ENCODE measurements at regions not wholly inside any gene's neighbourhood (a gene's known extent, or its start where the extent isn't known, plus 50 kb on each side); places are given as distances from the start of the nearest gene placed in this dataset.

GRCh38 chr5:53827211-53827651 lies 266.8 kb downstream of the NDUFS4 start:
- no peaks in the 10 kb centered on the region for H3K4me1 Mint-ChIP-seq
- H3K27ac ChIP-seq (ENCODE audit: low read depth, low read length): no peak overlapping the region
- H3K4me1 ChIP-seq (ENCODE audit: control insufficient read depth, insufficient read depth, low read length): no peaks in the 10 kb centered on the region
- WGBS, 2 experiments (ENCODE audit: insufficient coverage in 1 of 2, insufficient read length in 1 of 2): 87 to 92% methylated on average over 3 to 4 of the region's 4 CpGs
- no peaks in the 10 kb centered on the region for H3K27me3 ChIP-seq (ENCODE audit: control insufficient read depth, insufficient read depth, low read length, poor library complexity, severe bottlenecking)
- no peaks in the 10 kb centered on the region for H3K27me3 Mint-ChIP-seq (ENCODE audit: insufficient read depth)
- no peak overlapping the region for H3K4me3 Mint-ChIP-seq
- H3K9me3 ChIP-seq (ENCODE audit: control insufficient read depth, low read length): peaks cover 12% of the 10 kb centered on the region
- DNase-seq: no peak
- H3K27ac Mint-ChIP-seq: no peak overlapping the region
- no peaks in the 10 kb centered on the region for H3K36me3 ChIP-seq (ENCODE audit: control insufficient read depth, insufficient read depth, low read length)
- H3K9me3 Mint-ChIP-seq: peaks cover 17% of the 10 kb centered on the region
- H3K9ac ChIP-seq (ENCODE audit: extremely low read depth, low read length, poor library complexity, severe bottlenecking): no peak overlapping the region
- TF ChIP-seq CTCF (conservative IDR thresholded peaks at IDR 0.05): no peak
- H3K4me3 ChIP-seq (ENCODE audit: low read length): no peak overlapping the region
- H3K36me3 Mint-ChIP-seq (ENCODE audit: low read depth): peaks cover 4% of the 10 kb centered on the region

GRCh38 chr5:53831496-53831895 lies 271.1 kb downstream of the NDUFS4 start:
- no peaks in the 10 kb centered on the region for H3K27me3 ChIP-seq (ENCODE audit: control insufficient read depth, insufficient read depth, low read length, poor library complexity, severe bottlenecking)
- no peak overlapping the region for H3K4me3 ChIP-seq (ENCODE audit: low read length)
- Mint-ChIP-seq H3K36me3 (ENCODE audit: low read depth) (peaks cover 4% of the 10 kb centered on the region), H3K9me3 (peaks cover 20% of the 10 kb centered on the region), H3K4me1 (no peaks in the 10 kb centered on the region), H3K27me3 (ENCODE audit: insufficient read depth) (no peaks in the 10 kb centered on the region), H3K4me3 (no peak overlapping the region), H3K27ac (no peak overlapping the region)
- no peak for DNase-seq
- no peak overlapping the region for H3K27ac ChIP-seq (ENCODE audit: low read depth, low read length)
- WGBS, 2 experiments (ENCODE audit: insufficient coverage in 1 of 2, insufficient read length in 1 of 2): 93% methylated on average over 2 of the region's 2 CpGs; no CpG with 5 or more reads in 1 of the 2 experiments
- no peaks in the 10 kb centered on the region for H3K36me3 ChIP-seq (ENCODE audit: control insufficient read depth, insufficient read depth, low read length)
- H3K4me1 ChIP-seq (ENCODE audit: control insufficient read depth, insufficient read depth, low read length): no peaks in the 10 kb centered on the region
- no peak for TF ChIP-seq CTCF (conservative IDR thresholded peaks at IDR 0.05)
- H3K9me3 ChIP-seq (ENCODE audit: control insufficient read depth, low read length): peaks cover 12% of the 10 kb centered on the region
- H3K9ac ChIP-seq (ENCODE audit: extremely low read depth, low read length, poor library complexity, severe bottlenecking): no peak overlapping the region
